DND-41 (cell line): ENCODE measurements at regions not wholly inside any gene's neighbourhood (a gene's known extent, or its start where the extent isn't known, plus 50 kb on each side); places are given as distances from the start of the nearest gene placed in this dataset.

Experiments used
- ATAC-seq: fragments of 200-7000 bp; cut with Tn5 transposase; 3 replicates; pipeline ENCODE4 v1.9.1; 2021; ENCODE audit warnings: low read depth; ENCODE audit not compliant: insufficient read depth
- DNase-seq: peaks from one replicate; pipeline ENCODE4 v3.0.0-alpha.2; 2020
- H2AFZ ChIP-seq: 2 replicates; pipeline ENCODE4 v1.6.0; 2012; ENCODE audit warnings: low read depth, low read length
- H3K27ac ChIP-seq: 2 replicates; pipeline ENCODE4 v1.5.1; 2012; ENCODE audit warnings: low read length, inconsistent platforms
- H3K27me3 ChIP-seq: fragments of 200-600 bp; sonication (generic); 2 replicates; pipeline ENCODE4 v1.6.0; 2012; ENCODE audit warnings: low read length, mild to moderate bottlenecking, inconsistent platforms; ENCODE audit not compliant: insufficient read depth, poor library complexity
- H3K36me3 ChIP-seq: 2 replicates; pipeline ENCODE4 v1.5.1; 2012; ENCODE audit warnings: low read length, inconsistent platforms; ENCODE audit not compliant: insufficient read depth
- H3K4me1 ChIP-seq: 2 replicates; pipeline ENCODE4 v1.5.1; 2012; ENCODE audit warnings: mild to moderate bottlenecking, low read length; ENCODE audit not compliant: insufficient read depth
- H3K4me2 ChIP-seq: 2 replicates; pipeline ENCODE4 v1.6.0; 2012; ENCODE audit warnings: mild to moderate bottlenecking, moderate library complexity, low read length, inconsistent platforms; ENCODE audit not compliant: insufficient read depth
- H3K4me3 ChIP-seq, 2 experiments: fragments of 200-600 bp in 1 of 2; shearing (Covaris generic) in 1 of 2; 2 replicates each; pipeline ENCODE4 v1.5.1; 2012 to 2016; ENCODE audit warnings: inconsistent platforms in 2 of 2, low read length in 2 of 2, mild to moderate bottlenecking in 2 of 2, low read depth in 1 of 2, moderate library complexity in 1 of 2
- H3K79me2 ChIP-seq: 2 replicates; pipeline ENCODE4 v1.6.0; 2012; ENCODE audit warnings: low read length, inconsistent platforms; ENCODE audit not compliant: insufficient read depth
- H3K9ac ChIP-seq: 2 replicates; pipeline ENCODE4 v1.6.0; 2012; ENCODE audit warnings: low read depth, mild to moderate bottlenecking, inconsistent platforms, low read length, moderate library complexity
- H3K9me3 ChIP-seq: 2 replicates; pipeline ENCODE4 v1.5.1; 2012; ENCODE audit warnings: low read length, moderate library complexity, mild to moderate bottlenecking, inconsistent platforms; ENCODE audit not compliant: insufficient read depth, severe bottlenecking
- H4K20me1 ChIP-seq: 2 replicates; pipeline ENCODE4 v1.6.0; 2012; ENCODE audit warnings: low read length; ENCODE audit not compliant: insufficient read depth
- EZH2 ChIP-seq: IDR thresholded peaks from 3 replicates; pipeline ENCODE4 v1.6.1; 2012; ENCODE audit warnings: borderline replicate concordance, low read depth, mild to moderate bottlenecking, moderate library complexity, low read length, inconsistent platforms; ENCODE audit not compliant: severe bottlenecking
- TF ChIP-seq, protein P1 (sequence below): IDR thresholded peaks from 2 replicates; pipeline ENCODE4 v1.5.1; 2012; ENCODE audit warnings: borderline replicate concordance, low read length, moderate library complexity, mild to moderate bottlenecking; ENCODE audit not compliant: poor library complexity, severe bottlenecking; ENCODE audit errors: extremely low read depth

DNA sequence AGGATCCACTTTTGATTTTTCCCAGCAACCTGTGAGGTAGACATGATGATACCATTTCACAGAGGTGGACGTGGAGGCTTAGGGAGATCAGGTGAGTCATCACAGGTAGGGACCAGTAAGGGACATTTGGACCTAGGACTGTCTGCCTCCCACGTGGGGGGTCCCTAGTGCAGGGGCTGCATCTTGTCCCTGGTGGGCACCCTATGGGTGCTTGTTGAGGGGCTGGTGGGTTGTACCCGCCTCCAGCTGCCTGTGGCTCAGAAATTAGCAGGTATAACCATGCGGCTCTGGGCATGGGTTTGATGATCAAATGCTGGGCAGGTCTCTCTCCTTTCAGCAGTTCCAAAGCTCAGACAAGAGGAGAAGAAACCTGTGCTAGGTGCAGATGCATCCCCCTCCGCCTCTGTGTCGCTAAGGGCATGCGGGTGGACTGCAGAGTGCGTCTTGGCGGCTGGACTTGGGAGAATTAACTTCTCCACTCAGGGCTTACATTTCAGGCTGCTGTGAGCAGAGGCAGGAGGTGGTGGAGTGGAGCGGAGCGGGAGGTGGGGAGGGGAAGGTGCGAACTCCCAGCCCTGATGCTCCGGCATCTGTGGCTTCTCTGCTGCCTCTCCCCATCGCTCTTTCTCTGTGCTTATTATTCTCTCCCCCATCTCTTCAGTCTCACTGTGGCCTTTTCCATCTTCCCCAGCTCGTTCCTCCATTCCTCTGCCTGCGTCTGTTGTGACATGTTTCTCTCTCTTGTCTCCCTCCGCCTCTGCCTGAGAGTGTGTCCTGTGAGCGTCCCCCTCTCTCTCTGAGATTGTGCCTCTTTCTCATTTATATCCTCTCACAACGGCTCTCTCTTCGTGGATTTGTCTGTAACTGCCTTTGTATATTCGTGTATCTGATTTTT is 146.8 kb downstream of the PTPRU start:
- Histone ChIP-seq H3K27ac (no peak overlapping the region), H3K4me2 (no peak overlapping the region), H3K27me3 (no peaks in the 10 kb centered on the region), H3K4me1 (no peaks in the 10 kb centered on the region), H3K4me3 (no peak overlapping the region), H3K9me3 (peaks cover 17% of the 10 kb centered on the region), H3K9ac (no peak overlapping the region), H3K79me2 (no peaks in the 10 kb centered on the region), H4K20me1 (no peaks in the 10 kb centered on the region), H3K36me3 (no peaks in the 10 kb centered on the region), H2AFZ (no peak overlapping the region)
- no peak for TF ChIP-seq EZH2
- TF ChIP-seq, protein P1, sequence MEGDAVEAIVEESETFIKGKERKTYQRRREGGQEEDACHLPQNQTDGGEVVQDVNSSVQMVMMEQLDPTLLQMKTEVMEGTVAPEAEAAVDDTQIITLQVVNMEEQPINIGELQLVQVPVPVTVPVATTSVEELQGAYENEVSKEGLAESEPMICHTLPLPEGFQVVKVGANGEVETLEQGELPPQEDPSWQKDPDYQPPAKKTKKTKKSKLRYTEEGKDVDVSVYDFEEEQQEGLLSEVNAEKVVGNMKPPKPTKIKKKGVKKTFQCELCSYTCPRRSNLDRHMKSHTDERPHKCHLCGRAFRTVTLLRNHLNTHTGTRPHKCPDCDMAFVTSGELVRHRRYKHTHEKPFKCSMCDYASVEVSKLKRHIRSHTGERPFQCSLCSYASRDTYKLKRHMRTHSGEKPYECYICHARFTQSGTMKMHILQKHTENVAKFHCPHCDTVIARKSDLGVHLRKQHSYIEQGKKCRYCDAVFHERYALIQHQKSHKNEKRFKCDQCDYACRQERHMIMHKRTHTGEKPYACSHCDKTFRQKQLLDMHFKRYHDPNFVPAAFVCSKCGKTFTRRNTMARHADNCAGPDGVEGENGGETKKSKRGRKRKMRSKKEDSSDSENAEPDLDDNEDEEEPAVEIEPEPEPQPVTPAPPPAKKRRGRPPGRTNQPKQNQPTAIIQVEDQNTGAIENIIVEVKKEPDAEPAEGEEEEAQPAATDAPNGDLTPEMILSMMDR = no peak
- DNase-seq = no peak
- ATAC-seq = no peak

DNA sequence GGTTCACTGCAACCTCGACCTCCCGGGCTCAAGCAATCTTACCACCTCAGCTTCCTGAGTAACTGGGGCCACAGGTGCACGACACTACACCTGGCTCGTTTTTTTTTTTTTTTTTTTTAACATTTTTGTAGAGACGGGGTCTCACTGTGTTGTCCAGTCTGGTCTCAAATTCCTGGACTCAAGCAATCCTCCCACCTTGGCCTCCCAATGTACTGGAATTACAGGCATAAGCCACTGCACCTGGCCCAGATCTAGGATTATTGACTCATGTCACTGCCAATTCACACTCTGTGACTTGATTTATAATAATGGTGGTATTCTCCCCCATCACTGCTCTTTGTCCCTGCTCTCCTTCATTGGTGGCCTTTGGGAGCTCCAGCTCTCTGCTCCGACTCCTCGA is 145.1 kb downstream of the PTPRU start:
- Histone ChIP-seq H3K9ac (no peak overlapping the region), H3K4me1 (no peaks in the 10 kb centered on the region), H3K36me3 (no peaks in the 10 kb centered on the region), H2AFZ (no peak overlapping the region), H3K27me3 (no peaks in the 10 kb centered on the region), H3K9me3 (peaks cover 19% of the 10 kb centered on the region), H4K20me1 (no peaks in the 10 kb centered on the region), H3K4me2 (no peak overlapping the region), H3K27ac (no peak overlapping the region), H3K4me3 (no peak overlapping the region), H3K79me2 (no peaks in the 10 kb centered on the region)
- DNase-seq = no peak
- ATAC-seq = no peak
- TF ChIP-seq, protein P1 = no peak
- TF ChIP-seq EZH2 = no peak

DNA sequence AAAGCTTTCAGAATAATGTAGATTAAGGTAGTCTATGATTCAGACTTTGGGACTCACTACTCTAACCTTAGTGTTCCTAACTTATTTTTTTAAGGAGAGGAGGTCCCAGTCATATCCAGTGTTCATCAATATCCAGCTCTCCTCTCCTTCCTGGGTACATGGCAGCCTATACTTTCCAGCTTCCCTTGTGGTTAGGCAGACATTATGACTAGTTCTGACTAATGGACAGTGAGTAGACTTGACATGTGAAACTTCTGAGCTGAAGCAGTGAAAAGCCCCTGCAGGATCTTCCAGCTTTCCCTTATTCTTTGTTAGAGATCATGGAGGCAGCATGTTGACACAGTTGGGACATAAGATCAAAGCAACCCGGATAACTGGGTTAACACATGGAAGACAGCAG is 144.2 kb downstream of the PTPRU start:
- ATAC-seq (no peak), DNase-seq (no peak)
- H3K27me3 ChIP-seq = no peaks in the 10 kb centered on the region
- no peak overlapping the region for H2AFZ ChIP-seq
- H3K4me2 ChIP-seq = no peak overlapping the region
- H3K4me3 ChIP-seq = no peak overlapping the region
- no peak overlapping the region for H3K9ac ChIP-seq
- no peaks in the 10 kb centered on the region for H3K36me3 ChIP-seq
- TF ChIP-seq, protein P1 = no peak
- TF ChIP-seq EZH2 = no peak
- H3K79me2 ChIP-seq = no peaks in the 10 kb centered on the region
- peaks cover 19% of the 10 kb centered on the region for H3K9me3 ChIP-seq
- no peak overlapping the region for H3K27ac ChIP-seq
- no peaks in the 10 kb centered on the region for H4K20me1 ChIP-seq
- no peaks in the 10 kb centered on the region for H3K4me1 ChIP-seq
